GM06990 (cell line): ENCODE measurements at regions not wholly inside any gene's neighbourhood (a gene's known extent, or its start where the extent isn't known, plus 50 kb on each side); places are given as distances from the start of the nearest gene placed in this dataset.

Source experiments
- DNase-seq: peaks from one replicate; pipeline ENCODE4 v3.0.0-alpha.2; 2011; ENCODE audit not compliant: insufficient read length; ENCODE audit errors: extremely low read depth
- H3K27me3 ChIP-seq: replicated peaks from 2 replicates; pipeline ENCODE4 v1.6.0; 2011; ENCODE audit warnings: low read length; ENCODE audit not compliant: control insufficient read depth, insufficient read depth
- H3K36me3 ChIP-seq: 2 replicates; pipeline ENCODE4 v1.5.1; 2011; ENCODE audit warnings: low read length; ENCODE audit not compliant: control insufficient read depth, insufficient read depth
- H3K4me3 ChIP-seq: replicated peaks from 2 replicates; pipeline ENCODE4 v1.5.1; 2011; ENCODE audit warnings: low read depth, mild to moderate bottlenecking, control low read depth, low read length
- CTCF ChIP-seq: IDR thresholded peaks from 2 replicates; pipeline ENCODE4 v1.5.1; 2011; ENCODE audit warnings: low read length, control low read depth, mild to moderate bottlenecking, inconsistent platforms; ENCODE audit not compliant: insufficient read depth, poor library complexity, severe bottlenecking

GRCh38 chrX:45794323-45794994 is 593.8 kb upstream of the DIPK2B start:
- DNase-seq = no peak
- Histone ChIP-seq H3K27me3 (no peaks in the 10 kb centered on the region), H3K4me3 (no peak overlapping the region), H3K36me3 (no peaks in the 10 kb centered on the region)
- no peak for TF ChIP-seq CTCF

GRCh38 chrX:45788941-45789348 is 588.3 kb upstream of the DIPK2B start:
- DNase-seq = no peak
- Histone ChIP-seq H3K27me3 (no peaks in the 10 kb centered on the region), H3K4me3 (no peak overlapping the region), H3K36me3 (no peaks in the 10 kb centered on the region)
- TF ChIP-seq CTCF = no peak

GRCh38 chrX:45788315-45788714 is 587.6 kb upstream of the DIPK2B start:
- H3K36me3 ChIP-seq = no peaks in the 10 kb centered on the region
- no peak overlapping the region for H3K4me3 ChIP-seq
- DNase-seq = no peak
- no peaks in the 10 kb centered on the region for H3K27me3 ChIP-seq
- TF ChIP-seq CTCF = no peak

GRCh38 chrX:45784590-45784989 is 583.9 kb upstream of the DIPK2B start:
- no peaks in the 10 kb centered on the region for H3K27me3 ChIP-seq
- no peak for DNase-seq
- no peak overlapping the region for H3K4me3 ChIP-seq
- H3K36me3 ChIP-seq = no peaks in the 10 kb centered on the region
- no peak for TF ChIP-seq CTCF

- no peak for TF ChIP-seq CTCF
- Histone ChIP-seq H3K36me3 (no peaks in the 10 kb centered on the region), H3K27me3 (no peaks in the 10 kb centered on the region), H3K4me3 (no peak overlapping the region)
- DNase-seq = no peak
These were observed 582.3 kb upstream of the DIPK2B start for GRCh38 chrX:45783002-45783401.
